ENCODE measurements at regions not wholly inside any gene's neighbourhood (a gene's known extent, or its start where the extent isn't known, plus 50 kb on each side); places are given as distances from the start of the nearest gene placed in this dataset.
A peak's percentile ranks its signal among the peaks of the same experiment; 100 is the strongest.

DNA sequence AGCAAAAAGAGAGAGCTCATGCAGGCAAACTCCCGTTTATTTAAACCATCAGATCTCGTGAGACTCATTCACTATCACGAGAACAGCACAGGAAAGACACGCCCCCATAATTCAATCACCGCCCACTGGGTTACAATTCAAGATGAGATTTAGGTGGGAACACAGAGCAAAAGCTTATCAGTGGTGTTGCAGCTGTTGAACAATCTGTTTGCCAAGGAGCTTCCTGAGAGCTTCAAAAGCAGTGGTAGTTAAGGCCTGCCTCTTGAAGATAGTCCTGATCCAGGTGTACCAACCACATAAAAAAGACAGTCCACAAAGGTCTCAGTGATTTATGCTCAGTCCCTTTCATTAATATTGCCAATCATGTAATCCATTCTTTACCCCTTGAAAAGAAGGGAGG is 269.4 kb upstream of the IRAK1BP1 start:
- TF ChIP-seq, protein P1, sequence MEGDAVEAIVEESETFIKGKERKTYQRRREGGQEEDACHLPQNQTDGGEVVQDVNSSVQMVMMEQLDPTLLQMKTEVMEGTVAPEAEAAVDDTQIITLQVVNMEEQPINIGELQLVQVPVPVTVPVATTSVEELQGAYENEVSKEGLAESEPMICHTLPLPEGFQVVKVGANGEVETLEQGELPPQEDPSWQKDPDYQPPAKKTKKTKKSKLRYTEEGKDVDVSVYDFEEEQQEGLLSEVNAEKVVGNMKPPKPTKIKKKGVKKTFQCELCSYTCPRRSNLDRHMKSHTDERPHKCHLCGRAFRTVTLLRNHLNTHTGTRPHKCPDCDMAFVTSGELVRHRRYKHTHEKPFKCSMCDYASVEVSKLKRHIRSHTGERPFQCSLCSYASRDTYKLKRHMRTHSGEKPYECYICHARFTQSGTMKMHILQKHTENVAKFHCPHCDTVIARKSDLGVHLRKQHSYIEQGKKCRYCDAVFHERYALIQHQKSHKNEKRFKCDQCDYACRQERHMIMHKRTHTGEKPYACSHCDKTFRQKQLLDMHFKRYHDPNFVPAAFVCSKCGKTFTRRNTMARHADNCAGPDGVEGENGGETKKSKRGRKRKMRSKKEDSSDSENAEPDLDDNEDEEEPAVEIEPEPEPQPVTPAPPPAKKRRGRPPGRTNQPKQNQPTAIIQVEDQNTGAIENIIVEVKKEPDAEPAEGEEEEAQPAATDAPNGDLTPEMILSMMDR (IDR thresholded peaks at IDR 0.05; ENCODE audit: insufficient read depth, low read depth, low read length) = no peak
- no peak for DNase-seq (ENCODE audit: low read depth)
- no peak overlapping the region for H3K4me3 ChIP-seq (ENCODE audit: low read depth, low read length)

DNA sequence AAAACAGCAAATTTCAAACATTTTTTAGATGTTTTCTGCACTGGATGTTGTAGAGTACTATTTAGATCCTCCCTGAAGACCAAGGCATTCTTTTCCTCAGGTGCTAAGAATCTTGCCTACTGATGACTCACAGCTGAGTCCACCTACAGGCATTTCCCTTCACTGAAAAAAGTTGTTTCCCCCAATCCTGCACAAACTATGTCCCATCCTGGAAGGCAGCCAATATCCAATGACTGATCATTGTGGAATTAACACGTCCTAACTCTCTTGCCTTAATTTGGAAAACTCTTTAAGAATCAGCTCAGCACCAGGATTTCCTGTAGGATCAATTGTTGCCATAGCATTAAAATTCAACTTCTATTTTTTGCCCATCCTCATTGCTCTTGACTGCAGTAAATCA is 268.4 kb upstream of the IRAK1BP1 start:
- DNase-seq (ENCODE audit: low read depth) = peak; percentile 76
- H3K4me3 ChIP-seq (ENCODE audit: low read depth, low read length) = no peak overlapping the region
- TF ChIP-seq, protein P1 (IDR thresholded peaks at IDR 0.05; ENCODE audit: insufficient read depth, low read depth, low read length) = no peak

- no peak for DNase-seq (ENCODE audit: low read depth)
- no peak overlapping the region for H3K4me3 ChIP-seq (ENCODE audit: low read depth, low read length)
- TF ChIP-seq, protein P1 (IDR thresholded peaks at IDR 0.05; ENCODE audit: insufficient read depth, low read depth, low read length) = no peak
Measured at GRCh38 chr6:78599526-78599925, 267.8 kb upstream of the IRAK1BP1 start.

- peak; percentile 75 for DNase-seq (ENCODE audit: low read depth)
- no peak overlapping the region for H3K4me3 ChIP-seq (ENCODE audit: low read depth, low read length)
- TF ChIP-seq, protein P1 (IDR thresholded peaks at IDR 0.05; ENCODE audit: insufficient read depth, low read depth, low read length) = no peak
Measured at GRCh38 chr6:78605909-78606446, 261.4 kb upstream of the IRAK1BP1 start.

DNA sequence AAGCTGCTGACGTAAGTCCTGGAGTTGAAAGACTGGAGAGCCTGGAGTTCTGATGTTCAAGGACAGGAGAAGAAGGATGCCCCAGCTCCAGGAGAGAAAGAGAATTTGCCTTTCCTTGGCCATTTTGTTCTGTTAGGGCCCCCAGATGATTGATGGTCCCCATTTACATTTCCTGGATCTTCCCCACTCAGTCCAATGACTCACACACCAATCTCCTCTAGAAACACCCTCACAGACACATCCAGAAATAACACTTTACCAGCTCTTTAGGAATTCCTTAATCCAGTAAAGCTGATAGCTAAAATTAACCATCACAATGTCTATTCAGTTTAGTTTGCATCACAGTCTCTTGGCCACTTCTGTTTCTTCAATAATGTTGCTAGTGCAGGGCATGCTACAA is 260.2 kb upstream of the IRAK1BP1 start:
- no peak overlapping the region for H3K4me3 ChIP-seq (ENCODE audit: low read depth, low read length)
- peak; percentile 17 for DNase-seq (ENCODE audit: low read depth)
- TF ChIP-seq, protein P1 (IDR thresholded peaks at IDR 0.05; ENCODE audit: insufficient read depth, low read depth, low read length) = no peak

DNA sequence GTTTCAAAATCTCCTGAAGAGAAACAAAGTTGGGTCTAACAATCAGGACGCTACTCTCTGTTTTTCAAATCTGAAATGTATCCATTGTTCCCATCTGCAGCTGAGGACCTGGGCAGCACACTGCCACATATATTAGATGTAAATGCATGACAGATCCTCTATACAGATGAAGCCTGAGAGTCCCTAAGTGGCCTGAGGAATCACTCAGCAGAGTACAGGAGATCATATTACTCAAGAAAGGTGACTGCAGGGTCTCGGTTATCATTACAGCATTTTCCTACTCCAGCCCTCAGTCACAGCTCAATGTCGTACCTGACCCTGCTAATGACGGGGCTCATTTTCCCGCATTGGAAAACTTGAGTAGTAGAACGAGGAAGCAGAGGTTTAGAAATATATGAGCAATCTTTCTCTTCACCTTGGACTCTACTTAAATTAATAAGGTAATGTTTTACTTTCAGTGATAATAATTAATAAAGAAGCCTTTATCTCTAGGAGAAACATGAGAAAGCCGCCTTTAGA is 256.2 kb upstream of the IRAK1BP1 start:
- DNase-seq (ENCODE audit: low read depth) = no peak
- H3K4me3 ChIP-seq (ENCODE audit: low read depth, low read length) = no peak overlapping the region
- TF ChIP-seq, protein P1 (IDR thresholded peaks at IDR 0.05; ENCODE audit: insufficient read depth, low read depth, low read length) = no peak
